K562 (cell line): ENCODE measurements at regions not wholly inside any gene's neighbourhood (a gene's known extent, or its start where the extent isn't known, plus 50 kb on each side); places are given as distances from the start of the nearest gene placed in this dataset.

Source experiments
- C11orf30 ChIP-seq: fragments of 450-650 bp; IDR thresholded peaks from 2 replicates; pipeline ENCODE4 v1.6.1; 2016; ENCODE audit warnings: low read depth, mild to moderate bottlenecking
- CEBPZ ChIP-seq: fragments of 150-350 bp; IDR thresholded peaks from 2 replicates; pipeline ENCODE4 v1.6.1; 2014; ENCODE audit warnings: low read depth, mild to moderate bottlenecking, low read length, borderline replicate concordance
- CHD4 ChIP-seq: fragments of 200-600 bp; sonication (generic); IDR thresholded peaks from 3 replicates; pipeline ENCODE4 v1.6.1; 2012; ENCODE audit warnings: low read depth, mild to moderate bottlenecking, mixed read lengths, low read length, inconsistent platforms; ENCODE audit not compliant: insufficient read depth, insufficient replicate concordance, poor library complexity, severe bottlenecking
- CTCF ChIP-seq, 3 experiments: IDR thresholded peaks in 2 of 3; conservative IDR thresholded peaks in 1 of 3; 2 replicates each; pipeline ENCODE4 v1.5.1; 2011 to 2012; ENCODE audit warnings: low read length in 3 of 3, mild to moderate bottlenecking in 3 of 3, control low read depth in 2 of 3, improper control_type of control experiment in 1 of 3, inconsistent platforms in 1 of 3, low read depth in 1 of 3, mixed read lengths in 1 of 3, moderate library complexity in 1 of 3; ENCODE audit not compliant: insufficient read depth in 2 of 3
- FOXK2 ChIP-seq, 2 experiments: fragments of 450-650 bp; IDR thresholded peaks in 1 of 2; conservative IDR thresholded peaks in 1 of 2; 2 replicates each; pipeline ENCODE4 v1.6.1; 2016; ENCODE audit warnings: low read depth in 2 of 2, mild to moderate bottlenecking in 1 of 2
- JUND ChIP-seq, 2 experiments: IDR thresholded peaks; 2 replicates in 1 of 2; 3 replicates in 1 of 2; pipeline ENCODE4 v1.6.1; 2011; ENCODE audit warnings: borderline replicate concordance in 2 of 2, low read depth in 2 of 2, low read length in 2 of 2, improper control_type of control experiment in 1 of 2, missing biosample characterization in 1 of 2, missing genetic modification characterization in 1 of 2, missing genetic modification reagents in 1 of 2
- KDM4B ChIP-seq, 2 experiments: fragments of 450-650 bp in 1 of 2; sonication (generic) in 1 of 2; IDR thresholded peaks; 2 replicates each; pipeline ENCODE4 v1.6.1; 2016 to 2017; ENCODE audit warnings: borderline replicate concordance in 2 of 2, antibody characterized with exemption in 1 of 2, low read depth in 1 of 2, mild to moderate bottlenecking in 1 of 2
- POLR2AphosphoS5 ChIP-seq: IDR thresholded peaks from 2 replicates; pipeline ENCODE4 v1.6.1; 2011; ENCODE audit warnings: mild to moderate bottlenecking, low read depth, low read length, moderate library complexity; ENCODE audit not compliant: control insufficient read depth, insufficient read depth
- RAD51 ChIP-seq: fragments of 450-650 bp; IDR thresholded peaks from 2 replicates; pipeline ENCODE4 v1.7.1; 2016; ENCODE audit warnings: low read depth, mild to moderate bottlenecking, borderline replicate concordance
- RFX5 ChIP-seq: IDR thresholded peaks from 2 replicates; pipeline ENCODE4 v1.6.1; 2011; ENCODE audit warnings: low read depth, mild to moderate bottlenecking, improper control_type of control experiment, low read length
- SIN3B ChIP-seq: fragments of 450-650 bp; IDR thresholded peaks from 2 replicates; pipeline ENCODE4 v1.6.1; 2017; ENCODE audit warnings: low read depth, mild to moderate bottlenecking, moderate library complexity
- ZNF143 ChIP-seq: sonication (generic); formaldehyde crosslinking; IDR thresholded peaks from 2 replicates; pipeline ENCODE4 v1.9.0; 2022; ENCODE audit warnings: mild to moderate bottlenecking, missing genetic modification reagents
- ZNF57 ChIP-seq: fragments of 450-650 bp; formaldehyde crosslinking; IDR thresholded peaks from 2 replicates; pipeline ENCODE4 v1.4.0; 2020; ENCODE audit warnings: mild to moderate bottlenecking, moderate library complexity

GRCh38 chr11:116468699-116469098 lies 304.1 kb downstream of the BUD13 start:
- no peak for TF ChIP-seq CEBPZ
- TF ChIP-seq RFX5: no peak
- TF ChIP-seq CTCF (IDR thresholded peaks at IDR 0.05 in 2 of 3, conservative IDR thresholded peaks at IDR 0.05 in 1 of 3; ENCODE audit: insufficient read depth in 2 of 3, low read depth in 1 of 3, low read length in 3 of 3): no peak
- no peak for TF ChIP-seq ZNF57 (CRISPR knock-in tag)
- TF ChIP-seq KDM4B (IDR thresholded peaks at IDR 0.05; ENCODE audit: borderline replicate concordance in 2 of 2, low read depth in 1 of 2): no peak
- no peak for TF ChIP-seq CHD4
- no peak for TF ChIP-seq JUND (IDR thresholded peaks at IDR 0.05; ENCODE audit: borderline replicate concordance, low read depth, low read length)
- no peak for TF ChIP-seq JUND (tag; IDR thresholded peaks at IDR 0.05; ENCODE audit: borderline replicate concordance, low read depth, low read length)
- no peak for TF ChIP-seq RAD51
- TF ChIP-seq C11orf30: no peak
- no peak for TF ChIP-seq SIN3B
- no peak for TF ChIP-seq POLR2AphosphoS5
- no peak for TF ChIP-seq FOXK2 (conservative IDR thresholded peaks at IDR 0.05 in 1 of 2, IDR thresholded peaks at IDR 0.05 in 1 of 2; ENCODE audit: low read depth in 2 of 2)
- no peak for TF ChIP-seq ZNF143
